GM19397 (cell line): ENCODE measurements at regions not wholly inside any gene's neighbourhood (a gene's known extent, or its start where the extent isn't known, plus 50 kb on each side); places are given as distances from the start of the nearest gene placed in this dataset.
"Not testable (repeated sequence)": the region's sequence is repeated elsewhere in the genome, so short reads cannot be mapped to it uniquely, and the experiment has no call there.

Source experiments
- ATAC-seq: cut with Tn5 transposase; IDR thresholded peaks from one replicate; pipeline ENCODE4 v1.9.1; 2021; ENCODE audit warnings: mild to moderate bottlenecking, moderate library complexity; ENCODE audit not compliant: unreplicated experiment

- no peak for ATAC-seq
These were observed 111.3 kb upstream of the SIX2 start for GRCh38 chr2:45120546-45120945.

- ATAC-seq = no peak
These were observed 110.6 kb upstream of the SIX2 start for GRCh38 chr2:45119855-45120254.

GRCh38 chr2:45119038-45119437, 109.8 kb upstream of the SIX2 start:
- ATAC-seq = no peak

- no peak for ATAC-seq
These were observed 108.1 kb upstream of the SIX2 start for GRCh38 chr2:45117383-45117782.

GRCh38 chr2:45115181-45115580, 105.9 kb upstream of the SIX2 start:
- no peak for ATAC-seq

GRCh38 chr2:45114221-45114955, 105.1 kb upstream of the SIX2 start:
- ATAC-seq = no peak

- ATAC-seq = no peak
These were observed 103.5 kb upstream of the SIX2 start for GRCh38 chr2:45112750-45113149.

GRCh38 chr2:45105050-45105582, 95.9 kb upstream of the SIX2 start:
- no peak for ATAC-seq

GRCh38 chr2:45104429-45104828, 95.2 kb upstream of the SIX2 start:
- ATAC-seq = no peak

- ATAC-seq = no peak
These were observed 94.4 kb upstream of the SIX2 start for GRCh38 chr2:45103351-45104345.

- no peak for ATAC-seq
These were observed 93.4 kb upstream of the SIX2 start for GRCh38 chr2:45102579-45103117.

GRCh38 chr2:45102141-45102540, 92.9 kb upstream of the SIX2 start:
- no peak for ATAC-seq

- ATAC-seq = no peak
These were observed 87.7 kb upstream of the SIX2 start for GRCh38 chr2:45096996-45097395.

GRCh38 chr2:45096038-45096437, 86.8 kb upstream of the SIX2 start:
- not testable (repeated sequence) for ATAC-seq

GRCh38 chr2:45093663-45094062, 84.4 kb upstream of the SIX2 start:
- ATAC-seq = no peak

- ATAC-seq = no peak
These were observed 83.9 kb upstream of the SIX2 start for GRCh38 chr2:45093181-45093580.

- ATAC-seq = no peak
These were observed 80.5 kb upstream of the SIX2 start for GRCh38 chr2:45089554-45090261.

- ATAC-seq = no peak
These were observed 76.2 kb upstream of the SIX2 start for GRCh38 chr2:45085487-45085886.

GRCh38 chr2:45084361-45085020, 75.2 kb upstream of the SIX2 start:
- no peak for ATAC-seq

GRCh38 chr2:45083175-45083574, 73.9 kb upstream of the SIX2 start:
- no peak for ATAC-seq
